ENCODE measurements at regions not wholly inside any gene's neighbourhood (a gene's known extent, or its start where the extent isn't known, plus 50 kb on each side); places are given as distances from the start of the nearest gene placed in this dataset.

- TF ChIP-seq CTCF (IDR thresholded peaks at IDR 0.05) (no peak), POLR2A (IDR thresholded peaks at IDR 0.05) (no peak)
These were observed 65.8 kb upstream of the FUT9 start for GRCh38 chr6:95949985-95950384.

All from heart left ventricle (tissue), 13 donors.